MG63 (cell line): ENCODE measurements at regions not wholly inside any gene's neighbourhood (a gene's known extent, or its start where the extent isn't known, plus 50 kb on each side); places are given as distances from the start of the nearest gene placed in this dataset.
"Not testable (repeated sequence)": the region's sequence is repeated elsewhere in the genome, so short reads cannot be mapped to it uniquely, and the experiment has no call there.

Source experiments
- DNase-seq: peaks from one replicate; pipeline ENCODE4 v3.0.0-alpha.2; 2020
- H3K27me3 ChIP-seq: fragments of 250-450 bp; sonication (Bioruptor Pico); 2 replicates; pipeline ENCODE4 v1.5.1; 2020; ENCODE audit warnings: mild to moderate bottlenecking, moderate library complexity
- H3K36me3 ChIP-seq: fragments of 250-450 bp; sonication (Bioruptor Pico); 2 replicates; pipeline ENCODE4 v1.5.1; 2020; ENCODE audit warnings: mild to moderate bottlenecking, moderate library complexity
- H3K4me3 ChIP-seq: fragments of 250-450 bp; sonication (Bioruptor Pico); 2 replicates; pipeline ENCODE4 v1.5.1; 2020; ENCODE audit warnings: mild to moderate bottlenecking, moderate library complexity
- H3K9me3 ChIP-seq: fragments of 250-450 bp; sonication (Bioruptor Pico); 2 replicates; pipeline ENCODE4 v1.5.1; 2020; ENCODE audit warnings: mild to moderate bottlenecking, moderate library complexity

DNA sequence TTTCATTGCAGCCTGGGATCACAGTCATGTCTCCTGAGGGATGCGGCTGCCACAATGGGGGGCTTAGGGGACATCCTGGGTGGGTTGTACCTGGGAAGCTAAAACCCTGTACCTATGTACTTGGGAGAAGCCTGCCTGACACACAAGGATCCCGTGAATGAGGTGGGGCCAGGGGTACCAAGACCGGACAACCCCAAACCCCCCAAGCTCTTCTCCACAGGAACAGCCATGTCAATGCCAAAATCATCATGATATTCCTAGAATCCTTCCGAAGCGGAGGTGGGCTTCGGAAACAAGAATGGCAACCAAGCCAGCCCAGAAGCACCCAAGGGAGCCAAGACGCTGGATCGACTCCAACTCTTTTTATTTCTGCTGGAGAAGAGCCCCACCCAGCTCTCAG, 260.3 kb upstream of the TCERG1L start:
- no peaks in the 10 kb centered on the region for H3K9me3 ChIP-seq
- no peaks in the 10 kb centered on the region for H3K27me3 ChIP-seq
- no peak overlapping the region for H3K4me3 ChIP-seq
- DNase-seq, result no peak
- H3K36me3 ChIP-seq, result no peaks in the 10 kb centered on the region

GRCh38 chr10:131573256-131573655, 261.7 kb upstream of the TCERG1L start:
- Histone ChIP-seq H3K4me3 (no peak overlapping the region), H3K9me3 (no peaks in the 10 kb centered on the region), H3K27me3 (no peaks in the 10 kb centered on the region), H3K36me3 (no peaks in the 10 kb centered on the region)
- no peak for DNase-seq

GRCh38 chr10:131573707-131574106, 262.2 kb upstream of the TCERG1L start:
- Histone ChIP-seq H3K36me3 (no peaks in the 10 kb centered on the region), H3K9me3 (no peaks in the 10 kb centered on the region)
- DNase-seq, result no peak

DNA sequence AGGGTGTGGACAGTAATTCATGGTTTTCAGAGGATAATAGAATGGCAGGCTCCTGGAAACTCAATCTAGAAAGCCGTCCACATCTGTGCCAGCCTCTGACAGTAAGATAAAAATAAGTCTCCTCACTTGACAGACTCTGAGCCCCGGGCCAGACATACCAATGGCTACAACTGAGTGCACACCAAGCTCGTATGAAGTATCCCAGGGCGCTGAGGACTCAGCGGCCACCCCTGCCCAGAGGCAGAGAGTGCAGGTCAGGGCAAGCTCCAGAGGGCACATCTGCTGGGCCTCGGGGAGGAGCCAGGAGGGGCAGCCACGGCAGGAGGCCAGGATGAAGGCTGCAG, 262.8 kb upstream of the TCERG1L start:
- DNase-seq, result no peak
- Histone ChIP-seq H3K27me3 (no peaks in the 10 kb centered on the region), H3K9me3 (no peaks in the 10 kb centered on the region), H3K4me3 (no peak overlapping the region), H3K36me3 (no peaks in the 10 kb centered on the region)

More at GRCh38 chr10:131573707-131574106, 262.2 kb upstream of the TCERG1L start:
- no peak overlapping the region for H3K4me3 ChIP-seq
- no peaks in the 10 kb centered on the region for H3K27me3 ChIP-seq

DNA sequence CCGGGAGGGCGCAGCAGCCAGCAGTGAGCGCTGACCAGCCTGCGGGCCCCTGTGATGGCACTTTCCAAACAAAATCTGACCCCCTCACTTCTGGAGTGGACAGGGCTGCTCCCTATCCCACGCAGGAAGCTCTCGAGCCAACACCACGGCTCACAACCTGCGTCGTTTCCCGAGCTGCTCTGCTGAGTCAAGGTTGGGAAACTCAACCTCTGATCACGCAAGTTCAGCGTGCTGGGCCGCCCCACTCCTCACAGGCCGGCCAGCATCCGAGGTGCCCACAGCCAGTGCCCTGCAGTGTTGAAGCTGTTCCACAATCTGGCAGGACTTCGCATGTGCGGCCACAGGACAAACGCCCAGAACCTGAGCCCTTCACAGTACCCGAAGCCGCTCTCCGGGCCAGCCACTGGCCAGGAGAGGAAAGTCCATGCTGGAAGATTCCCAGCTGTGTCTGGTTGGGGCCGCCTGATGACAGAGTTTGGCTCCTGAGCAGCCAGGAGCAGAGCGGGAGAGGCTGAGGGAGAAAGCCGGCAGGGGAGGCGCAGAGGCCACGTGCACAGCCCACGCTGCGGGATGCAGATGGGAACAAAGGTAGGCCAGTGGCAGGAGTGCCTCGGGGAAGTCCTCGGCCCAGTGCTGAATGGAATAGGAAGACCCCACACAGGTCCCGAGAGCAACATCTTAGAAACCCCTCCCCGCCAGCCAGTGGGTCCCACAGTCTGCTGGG, 263.3 kb upstream of the TCERG1L start:
- Histone ChIP-seq H3K27me3 (no peaks in the 10 kb centered on the region), H3K36me3 (no peaks in the 10 kb centered on the region), H3K4me3 (no peak overlapping the region), H3K9me3 (no peaks in the 10 kb centered on the region)
- no peak for DNase-seq

DNA sequence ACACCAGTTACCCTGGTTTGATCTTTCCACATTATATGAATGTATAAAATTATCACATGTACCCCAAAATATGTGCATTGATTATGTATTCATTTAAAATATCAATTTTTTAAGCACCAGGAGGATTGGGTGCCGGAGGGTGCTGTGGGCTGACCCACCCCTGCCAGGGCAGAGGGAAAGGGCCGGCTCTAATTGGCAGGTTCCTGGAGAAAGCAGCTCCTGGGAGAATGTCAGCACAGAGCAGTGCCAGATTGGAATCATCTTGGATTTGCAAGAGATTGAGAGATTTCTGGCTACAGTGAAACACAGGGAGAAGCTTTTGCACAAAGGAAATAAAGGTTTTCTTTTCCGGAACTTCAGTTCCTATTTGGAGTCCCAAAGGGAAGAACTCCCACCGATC, 264.4 kb upstream of the TCERG1L start:
- H3K27me3 ChIP-seq, result no peaks in the 10 kb centered on the region
- no peak overlapping the region for H3K4me3 ChIP-seq
- H3K36me3 ChIP-seq, result no peaks in the 10 kb centered on the region
- no peaks in the 10 kb centered on the region for H3K9me3 ChIP-seq
- DNase-seq, result no peak

GRCh38 chr10:131576341-131577177, 265.0 kb upstream of the TCERG1L start:
- Histone ChIP-seq H3K9me3 (no peaks in the 10 kb centered on the region), H3K4me3 (no peak overlapping the region), H3K27me3 (no peaks in the 10 kb centered on the region), H3K36me3 (no peaks in the 10 kb centered on the region)
- DNase-seq, result no peak

DNA sequence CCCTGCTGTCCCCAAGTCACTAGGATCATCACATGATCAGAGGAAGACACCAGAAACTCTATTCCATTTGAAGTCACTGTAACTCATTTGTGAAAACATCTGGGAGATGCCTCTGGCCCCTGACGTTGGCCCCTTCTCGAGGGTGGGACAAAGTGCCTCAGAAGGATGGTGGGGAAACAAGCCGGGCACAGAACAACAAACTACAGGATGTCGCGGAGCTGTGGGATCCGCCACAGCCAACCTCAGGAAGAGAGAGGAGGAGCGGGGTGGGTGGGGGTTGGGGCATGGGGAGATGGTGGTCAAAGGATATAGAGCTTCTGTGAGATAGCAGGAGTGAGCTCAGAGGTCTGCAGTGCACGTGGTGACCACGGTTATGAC, 265.6 kb upstream of the TCERG1L start:
- H3K36me3 ChIP-seq, result no peaks in the 10 kb centered on the region
- H3K9me3 ChIP-seq, result no peaks in the 10 kb centered on the region
- no peak for DNase-seq
- no peaks in the 10 kb centered on the region for H3K27me3 ChIP-seq
- H3K4me3 ChIP-seq, result no peak overlapping the region

GRCh38 chr10:131577786-131578471, 266.4 kb upstream of the TCERG1L start:
- Histone ChIP-seq H3K27me3 (no peaks in the 10 kb centered on the region; the same call in 1 of the 2 replicates), H3K36me3 (no peaks in the 10 kb centered on the region), H3K9me3 (no peaks in the 10 kb centered on the region), H3K4me3 (no peak overlapping the region)
- no peak for DNase-seq

DNA sequence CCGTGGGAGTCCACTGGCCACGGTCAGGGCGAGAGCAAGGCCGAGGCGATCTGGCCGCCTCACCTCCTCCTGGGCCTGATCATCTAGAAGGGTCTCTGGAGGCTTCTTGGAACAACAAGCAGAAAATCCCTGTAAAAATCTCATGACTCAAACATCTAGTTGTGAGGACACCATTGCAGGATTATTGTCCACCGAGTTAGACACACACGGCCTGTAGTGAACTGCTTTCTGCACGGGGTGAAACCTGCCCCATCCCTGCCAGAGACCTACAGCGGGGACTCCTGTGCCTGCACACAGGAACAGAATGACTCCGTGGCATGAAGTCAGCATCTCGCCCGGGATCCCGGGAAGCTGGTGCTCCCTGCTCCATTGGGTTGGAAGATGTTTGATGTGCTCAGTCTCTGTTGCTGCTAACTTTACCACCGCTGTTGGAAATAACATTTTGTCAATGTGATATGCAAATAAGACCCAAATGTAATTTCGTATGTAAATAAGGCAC, 267.0 kb upstream of the TCERG1L start:
- no peaks in the 10 kb centered on the region; the same call in 1 of the 2 replicates for H3K27me3 ChIP-seq
- DNase-seq, result no peak
- H3K9me3 ChIP-seq, result no peaks in the 10 kb centered on the region
- no peak overlapping the region for H3K4me3 ChIP-seq
- no peaks in the 10 kb centered on the region for H3K36me3 ChIP-seq

GRCh38 chr10:131579251-131580071, 267.9 kb upstream of the TCERG1L start:
- DNase-seq, result no peak
- H3K36me3 ChIP-seq, result no peaks in the 10 kb centered on the region
- no peak overlapping the region for H3K4me3 ChIP-seq
- no peaks in the 10 kb centered on the region for H3K9me3 ChIP-seq
- no peaks in the 10 kb centered on the region; the same call in 1 of the 2 replicates for H3K27me3 ChIP-seq

GRCh38 chr10:131580076-131580652, 268.6 kb upstream of the TCERG1L start:
- no peak for DNase-seq
- no peaks in the 10 kb centered on the region for H3K36me3 ChIP-seq
- no peaks in the 10 kb centered on the region for H3K9me3 ChIP-seq
- no peaks in the 10 kb centered on the region; the same call in 1 of the 2 replicates for H3K27me3 ChIP-seq
- no peak overlapping the region for H3K4me3 ChIP-seq

DNA sequence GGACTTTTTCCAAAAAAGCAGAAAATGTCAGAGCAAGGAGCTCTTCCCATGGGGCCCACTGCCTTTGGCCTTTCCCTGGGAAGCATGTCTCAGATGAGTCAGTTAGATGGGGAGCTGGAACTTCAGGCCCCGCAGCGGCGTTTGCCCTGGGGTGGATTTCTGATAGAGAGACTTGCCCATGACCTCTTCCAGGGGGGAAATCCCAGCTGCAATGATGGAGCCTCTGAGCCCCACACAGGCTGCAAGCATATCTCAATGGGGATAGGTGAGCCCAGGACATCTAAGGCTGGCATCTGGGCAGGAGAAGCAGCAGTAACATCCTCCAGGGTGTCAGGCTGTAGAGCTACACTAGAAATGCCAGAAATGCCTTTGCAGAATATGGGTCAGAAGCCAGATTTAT, 269.2 kb upstream of the TCERG1L start:
- DNase-seq, result no peak
- Histone ChIP-seq H3K27me3 (no peaks in the 10 kb centered on the region; the same call in 1 of the 2 replicates), H3K4me3 (no peak overlapping the region), H3K9me3 (no peaks in the 10 kb centered on the region), H3K36me3 (no peaks in the 10 kb centered on the region)

GRCh38 chr10:131581547-131581946, 270.0 kb upstream of the TCERG1L start:
- not testable (repeated sequence) for H3K4me3 ChIP-seq, H3K27me3 ChIP-seq, DNase-seq, H3K36me3 ChIP-seq, H3K9me3 ChIP-seq

DNA sequence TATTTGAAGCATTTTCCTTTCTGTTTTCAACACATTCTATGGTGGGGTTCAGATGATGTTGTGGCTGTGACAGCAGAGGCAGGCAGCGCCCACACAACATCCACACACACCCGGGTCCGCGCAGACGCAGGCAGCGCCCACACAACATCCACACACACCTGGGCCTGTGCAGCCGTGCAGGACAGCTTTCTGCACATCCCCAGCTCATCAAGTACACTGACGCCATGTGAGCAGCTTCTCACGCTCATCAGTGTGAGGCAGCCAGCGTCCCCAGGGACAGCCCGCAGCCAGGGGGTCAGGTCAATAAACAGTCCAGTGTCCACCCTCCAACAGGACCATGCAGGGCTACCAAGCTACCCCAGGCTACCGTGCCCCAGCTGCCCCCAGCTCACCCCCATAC, 272.8 kb upstream of the TCERG1L start:
- DNase-seq, result no peak
- Histone ChIP-seq H3K4me3 (no peak overlapping the region), H3K9me3 (no peaks in the 10 kb centered on the region)

GRCh38 chr10:131585761-131586160, 274.2 kb upstream of the TCERG1L start:
- DNase-seq, result no peak
- Histone ChIP-seq H3K4me3 (no peak overlapping the region), H3K9me3 (no peaks in the 10 kb centered on the region), H3K27me3 (no peaks in the 10 kb centered on the region; the same call in 1 of the 2 replicates), H3K36me3 (no peaks in the 10 kb centered on the region)

More for the DNA sequence above, 272.8 kb upstream of the TCERG1L start:
- no peaks in the 10 kb centered on the region for H3K36me3 ChIP-seq
- H3K27me3 ChIP-seq, result no peaks in the 10 kb centered on the region; the same call in 1 of the 2 replicates
